ENCODE measurements at regions not wholly inside any gene's neighbourhood (a gene's known extent, or its start where the extent isn't known, plus 50 kb on each side); places are given as distances from the start of the nearest gene placed in this dataset.

GRCh38 chr10:9214618-9215017, 1160.1 kb downstream of the GATA3 start:
- in situ Hi-C loops (cut with MboI; ENCODE audit: low sequenced_read_pairs), result no loop called here
- no peaks in the 10 kb centered on the region for H3K9me3 ChIP-seq
- 0 out of 2 replicates have a peak, but pooled peaks cover 3% of the 10 kb centered on the region for H3K27me3 ChIP-seq (ENCODE audit: low read depth)
- H3K4me3 ChIP-seq, result no peak overlapping the region
- DNase-seq (ENCODE audit: low spot score in 2 of 2), result no peak
- H3K36me3 ChIP-seq (replicated peaks), result no peaks in the 10 kb centered on the region
- H3K4me1 ChIP-seq, result no peaks in the 10 kb centered on the region

GRCh38 chr10:9215121-9215520, 1160.6 kb downstream of the GATA3 start:
- no peak for DNase-seq (ENCODE audit: low spot score in 2 of 2)
- Histone ChIP-seq H3K4me3 (no peak overlapping the region), H3K4me1 (no peaks in the 10 kb centered on the region), H3K36me3 (replicated peaks) (no peaks in the 10 kb centered on the region), H3K9me3 (no peaks in the 10 kb centered on the region), H3K27me3 (ENCODE audit: low read depth) (0 out of 2 replicates have a peak, but pooled peaks cover 3% of the 10 kb centered on the region)
- in situ Hi-C loops (cut with MboI; ENCODE audit: low sequenced_read_pairs), result no loop called here

DNA sequence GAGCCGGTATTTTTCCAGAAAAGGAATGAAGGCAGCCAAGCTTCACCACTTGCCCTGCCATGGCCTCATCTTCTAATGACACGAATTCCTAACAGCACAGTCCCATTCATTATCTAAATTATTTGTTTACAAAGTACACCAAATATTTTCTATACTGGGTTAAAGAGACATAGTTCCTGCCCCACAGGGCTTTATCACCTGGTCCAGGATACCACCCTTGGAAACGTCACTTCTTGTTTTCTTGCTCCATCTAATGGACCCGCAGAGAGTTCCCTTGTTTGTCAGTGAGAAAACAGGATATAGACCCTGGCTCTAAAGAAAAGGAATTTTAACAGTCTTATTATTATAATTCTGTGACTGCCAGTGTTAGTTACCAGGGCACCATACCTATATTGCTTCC, 1165.4 kb downstream of the GATA3 start:
- DNase-seq (ENCODE audit: low spot score in 2 of 2), result no peak
- H3K27me3 ChIP-seq (ENCODE audit: low read depth), result 0 out of 2 replicates have a peak, but pooled peaks cover 2% of the 10 kb centered on the region
- in situ Hi-C loops (cut with MboI; ENCODE audit: low sequenced_read_pairs), result no loop called here

DNA sequence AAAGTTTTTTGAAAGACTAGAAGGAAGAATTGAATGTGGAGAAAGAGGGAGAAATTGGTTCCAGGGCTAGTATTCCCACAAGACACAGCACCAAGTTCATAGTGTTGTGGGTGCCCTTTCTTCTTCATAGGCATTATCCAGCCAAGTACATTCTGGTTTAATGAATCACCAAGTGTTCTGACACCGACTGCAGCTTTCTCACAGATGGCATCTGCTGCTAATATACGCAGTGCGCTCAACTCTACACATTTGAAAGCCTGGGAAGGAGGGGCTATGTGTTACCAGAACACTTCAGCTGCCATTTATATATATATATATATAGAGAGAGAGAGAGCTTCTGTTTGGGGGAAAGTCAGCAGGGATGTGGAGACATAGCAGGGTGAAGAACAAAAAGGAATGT, 1168.4 kb downstream of the GATA3 start:
- Histone ChIP-seq H3K4me1 (no peaks in the 10 kb centered on the region), H3K36me3 (replicated peaks) (no peaks in the 10 kb centered on the region), H3K9me3 (no peaks in the 10 kb centered on the region), H3K27me3 (ENCODE audit: low read depth) (no peaks in the 10 kb centered on the region), H3K4me3 (no peak overlapping the region)
- in situ Hi-C loops (cut with MboI; ENCODE audit: low sequenced_read_pairs), result no loop called here
- DNase-seq (ENCODE audit: low spot score in 2 of 2), result no peak

More for the DNA sequence above, 1165.4 kb downstream of the GATA3 start:
- no peaks in the 10 kb centered on the region for H3K9me3 ChIP-seq
- H3K36me3 ChIP-seq (replicated peaks), result no peaks in the 10 kb centered on the region
- H3K4me1 ChIP-seq, result no peaks in the 10 kb centered on the region
- no peak overlapping the region for H3K4me3 ChIP-seq

DNA sequence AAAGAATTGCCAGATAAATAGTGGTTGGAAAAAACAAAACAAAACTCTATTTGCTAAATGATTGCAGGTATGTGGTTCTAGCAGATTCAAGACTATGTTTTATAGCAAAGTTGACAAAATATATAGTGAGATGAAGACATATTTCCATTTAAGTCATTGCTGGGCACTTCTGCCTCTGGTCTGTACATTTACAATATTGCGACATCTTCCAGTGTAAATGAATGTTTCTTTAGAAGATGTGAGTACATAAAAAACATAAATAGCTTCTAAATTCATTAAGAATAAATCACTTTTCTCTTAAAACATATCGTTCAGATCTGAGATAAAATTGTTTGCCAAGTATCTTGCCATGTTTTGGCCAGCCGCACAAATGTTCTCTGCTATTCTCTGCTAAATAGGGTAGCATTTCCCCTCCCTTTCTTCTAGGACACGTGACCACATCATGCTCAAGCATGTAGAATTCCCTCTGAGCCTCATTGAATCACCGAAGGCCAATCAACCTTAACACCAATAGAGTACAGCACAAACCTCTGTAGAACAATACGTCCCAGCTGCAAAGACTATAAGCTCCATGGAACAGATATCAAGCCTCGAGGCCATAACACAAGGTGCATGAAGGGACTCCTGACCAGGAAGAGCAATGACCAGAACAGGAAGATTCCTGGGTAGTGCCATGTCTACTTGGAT, 1173.3 kb downstream of the GATA3 start:
- DNase-seq (ENCODE audit: low spot score in 2 of 2), result no peak
- no peaks in the 10 kb centered on the region for H3K27me3 ChIP-seq (ENCODE audit: low read depth)
- H3K36me3 ChIP-seq (replicated peaks), result no peaks in the 10 kb centered on the region
- no peak overlapping the region for H3K4me3 ChIP-seq
- in situ Hi-C loops (cut with MboI; ENCODE audit: low sequenced_read_pairs), result no loop called here
- no peaks in the 10 kb centered on the region for H3K4me1 ChIP-seq
- H3K9me3 ChIP-seq, result no peaks in the 10 kb centered on the region

DNA sequence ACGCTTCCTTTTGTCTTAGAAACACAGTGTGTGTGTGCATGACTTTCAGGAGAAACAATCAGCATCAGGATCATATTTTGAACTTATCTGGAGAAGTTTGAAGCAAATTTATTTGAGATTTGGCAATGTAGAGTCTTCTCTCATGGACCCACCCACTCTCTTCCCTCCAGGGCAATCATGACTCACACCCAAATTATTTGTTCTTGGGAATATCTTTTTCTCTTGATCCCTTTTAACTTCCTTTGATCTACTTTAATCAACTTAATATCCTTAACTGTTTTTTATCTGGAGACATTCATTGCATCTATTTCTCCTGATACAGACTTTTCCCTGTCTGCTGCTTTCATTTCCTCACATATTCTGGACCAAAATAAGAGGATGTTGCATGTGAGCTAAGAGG, 1174.3 kb downstream of the GATA3 start:
- no peak for DNase-seq (ENCODE audit: low spot score in 2 of 2)
- Histone ChIP-seq H3K4me3 (no peak overlapping the region), H3K9me3 (no peaks in the 10 kb centered on the region), H3K27me3 (ENCODE audit: low read depth) (no peaks in the 10 kb centered on the region), H3K36me3 (replicated peaks) (no peaks in the 10 kb centered on the region), H3K4me1 (no peaks in the 10 kb centered on the region)
- in situ Hi-C loops (cut with MboI; ENCODE audit: low sequenced_read_pairs), result no loop called here

GRCh38 chr10:9229702-9230244, 1175.3 kb downstream of the GATA3 start:
- in situ Hi-C loops (cut with MboI; ENCODE audit: low sequenced_read_pairs), result no loop called here
- no peak overlapping the region for H3K4me3 ChIP-seq

GRCh38 chr10:9230625-9231024, 1176.1 kb downstream of the GATA3 start:
- no peaks in the 10 kb centered on the region for H3K9me3 ChIP-seq
- H3K27me3 ChIP-seq (ENCODE audit: low read depth), result 0 out of 2 replicates have a peak, but pooled peaks cover 5% of the 10 kb centered on the region
- H3K4me3 ChIP-seq, result no peak overlapping the region
- in situ Hi-C loops (cut with MboI; ENCODE audit: low sequenced_read_pairs), result no loop called here
- no peak for DNase-seq (ENCODE audit: low spot score in 2 of 2)
- H3K36me3 ChIP-seq (replicated peaks), result no peaks in the 10 kb centered on the region
- no peaks in the 10 kb centered on the region for H3K4me1 ChIP-seq

More at GRCh38 chr10:9229702-9230244, 1175.3 kb downstream of the GATA3 start:
- no peaks in the 10 kb centered on the region for H3K4me1 ChIP-seq
- no peaks in the 10 kb centered on the region for H3K27me3 ChIP-seq (ENCODE audit: low read depth)
- no peak for DNase-seq (ENCODE audit: low spot score in 2 of 2)
- H3K36me3 ChIP-seq (replicated peaks), result no peaks in the 10 kb centered on the region
- no peaks in the 10 kb centered on the region for H3K9me3 ChIP-seq

GRCh38 chr10:9234191-9234590, 1179.7 kb downstream of the GATA3 start:
- no peak for DNase-seq (ENCODE audit: low spot score in 2 of 2)
- H3K27me3 ChIP-seq (ENCODE audit: low read depth), result 0 out of 2 replicates have a peak, but pooled peaks cover 5% of the 10 kb centered on the region
- no peaks in the 10 kb centered on the region for H3K36me3 ChIP-seq (replicated peaks)
- no peak overlapping the region for H3K4me3 ChIP-seq
- H3K9me3 ChIP-seq, result no peaks in the 10 kb centered on the region
- H3K4me1 ChIP-seq, result no peaks in the 10 kb centered on the region
- in situ Hi-C loops (cut with MboI; ENCODE audit: low sequenced_read_pairs), result no loop called here

GRCh38 chr10:9238041-9238440, 1183.6 kb downstream of the GATA3 start:
- DNase-seq (ENCODE audit: low spot score in 2 of 2), result no peak
- no peaks in the 10 kb centered on the region for H3K9me3 ChIP-seq
- H3K4me1 ChIP-seq, result no peaks in the 10 kb centered on the region
- peaks cover 5% of the 10 kb centered on the region; the same call in 1 of the 2 replicates for H3K27me3 ChIP-seq (ENCODE audit: low read depth)
- H3K36me3 ChIP-seq (replicated peaks), result no peaks in the 10 kb centered on the region
- in situ Hi-C loops (cut with MboI; ENCODE audit: low sequenced_read_pairs), result no loop called here
- H3K4me3 ChIP-seq, result no peak overlapping the region

DNA sequence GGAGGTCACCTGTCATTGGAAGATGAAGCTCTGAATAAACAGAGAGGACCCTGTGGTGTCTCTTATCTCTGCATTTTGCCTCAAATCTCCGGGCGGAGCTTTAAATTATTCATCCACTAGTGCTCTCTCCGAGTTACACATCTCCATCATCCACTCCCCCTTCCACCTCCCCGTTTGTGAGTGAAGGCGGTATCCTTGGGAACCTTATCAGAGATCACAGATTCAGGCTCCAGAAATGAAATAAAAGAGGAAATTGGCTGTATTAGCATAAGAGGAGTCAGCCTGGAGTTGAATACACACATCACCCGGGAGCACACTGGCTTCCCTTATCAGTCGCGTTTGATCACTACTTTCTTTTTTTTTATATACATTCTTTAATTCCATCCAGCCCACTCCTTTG, 1184.8 kb downstream of the GATA3 start:
- no peak for DNase-seq (ENCODE audit: low spot score in 2 of 2)
- Histone ChIP-seq H3K9me3 (no peaks in the 10 kb centered on the region), H3K36me3 (replicated peaks) (no peaks in the 10 kb centered on the region), H3K27me3 (ENCODE audit: low read depth) (peaks cover 5% of the 10 kb centered on the region; the same call in 1 of the 2 replicates), H3K4me1 (no peaks in the 10 kb centered on the region), H3K4me3 (no peak overlapping the region)
- in situ Hi-C loops (cut with MboI; ENCODE audit: low sequenced_read_pairs), result no loop called here

GRCh38 chr10:9243941-9244411, 1189.5 kb downstream of the GATA3 start:
- no peak overlapping the region for H3K4me3 ChIP-seq
- no peak for DNase-seq (ENCODE audit: low spot score in 2 of 2)
- H3K27me3 ChIP-seq (ENCODE audit: low read depth), result no peaks in the 10 kb centered on the region; the same call in 1 of the 2 replicates
- H3K36me3 ChIP-seq (replicated peaks), result no peaks in the 10 kb centered on the region
- no peaks in the 10 kb centered on the region for H3K4me1 ChIP-seq
- in situ Hi-C loops (cut with MboI; ENCODE audit: low sequenced_read_pairs), result no loop called here
- H3K9me3 ChIP-seq, result no peaks in the 10 kb centered on the region

- Histone ChIP-seq H3K36me3 (replicated peaks) (no peaks in the 10 kb centered on the region), H3K27me3 (ENCODE audit: low read depth) (no peaks in the 10 kb centered on the region; the same call in 1 of the 2 replicates), H3K4me1 (no peaks in the 10 kb centered on the region), H3K9me3 (no peaks in the 10 kb centered on the region), H3K4me3 (no peak overlapping the region)
- DNase-seq (ENCODE audit: low spot score in 2 of 2), result no peak
- in situ Hi-C loops (cut with MboI; ENCODE audit: low sequenced_read_pairs), result no loop called here
These were observed 1190.4 kb downstream of the GATA3 start for GRCh38 chr10:9244864-9245263.

DNA sequence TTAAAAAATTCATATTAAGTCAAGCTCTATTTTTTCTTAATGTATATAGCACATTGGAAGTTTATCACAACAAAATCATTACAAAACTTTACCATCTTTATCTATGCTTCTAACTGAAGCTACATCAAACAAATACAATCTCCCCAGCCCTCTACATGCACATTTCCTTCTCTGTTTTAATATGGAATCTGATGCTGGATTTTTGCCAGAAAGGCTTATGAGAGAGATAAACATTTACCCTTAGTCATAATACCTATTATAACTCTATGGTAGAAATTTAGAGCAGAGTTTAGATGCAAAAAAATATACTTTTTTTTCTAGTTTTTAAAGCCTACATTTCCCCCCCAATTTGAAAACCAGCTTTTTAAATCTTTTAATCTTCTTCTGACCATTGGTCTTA, 1198.6 kb downstream of the GATA3 start:
- no peak for DNase-seq (ENCODE audit: low spot score in 2 of 2)
- no peaks in the 10 kb centered on the region for H3K36me3 ChIP-seq (replicated peaks)
- H3K4me3 ChIP-seq, result no peak overlapping the region
- no peaks in the 10 kb centered on the region for H3K27me3 ChIP-seq (ENCODE audit: low read depth)
- in situ Hi-C loops (cut with MboI; ENCODE audit: low sequenced_read_pairs), result no loop called here
- H3K9me3 ChIP-seq, result no peaks in the 10 kb centered on the region
- H3K4me1 ChIP-seq, result no peaks in the 10 kb centered on the region

Measured in HAP-1 (cell line).